ENCODE measurements at regions not wholly inside any gene's neighbourhood (a gene's known extent, or its start where the extent isn't known, plus 50 kb on each side); places are given as distances from the start of the nearest gene placed in this dataset.

DNA sequence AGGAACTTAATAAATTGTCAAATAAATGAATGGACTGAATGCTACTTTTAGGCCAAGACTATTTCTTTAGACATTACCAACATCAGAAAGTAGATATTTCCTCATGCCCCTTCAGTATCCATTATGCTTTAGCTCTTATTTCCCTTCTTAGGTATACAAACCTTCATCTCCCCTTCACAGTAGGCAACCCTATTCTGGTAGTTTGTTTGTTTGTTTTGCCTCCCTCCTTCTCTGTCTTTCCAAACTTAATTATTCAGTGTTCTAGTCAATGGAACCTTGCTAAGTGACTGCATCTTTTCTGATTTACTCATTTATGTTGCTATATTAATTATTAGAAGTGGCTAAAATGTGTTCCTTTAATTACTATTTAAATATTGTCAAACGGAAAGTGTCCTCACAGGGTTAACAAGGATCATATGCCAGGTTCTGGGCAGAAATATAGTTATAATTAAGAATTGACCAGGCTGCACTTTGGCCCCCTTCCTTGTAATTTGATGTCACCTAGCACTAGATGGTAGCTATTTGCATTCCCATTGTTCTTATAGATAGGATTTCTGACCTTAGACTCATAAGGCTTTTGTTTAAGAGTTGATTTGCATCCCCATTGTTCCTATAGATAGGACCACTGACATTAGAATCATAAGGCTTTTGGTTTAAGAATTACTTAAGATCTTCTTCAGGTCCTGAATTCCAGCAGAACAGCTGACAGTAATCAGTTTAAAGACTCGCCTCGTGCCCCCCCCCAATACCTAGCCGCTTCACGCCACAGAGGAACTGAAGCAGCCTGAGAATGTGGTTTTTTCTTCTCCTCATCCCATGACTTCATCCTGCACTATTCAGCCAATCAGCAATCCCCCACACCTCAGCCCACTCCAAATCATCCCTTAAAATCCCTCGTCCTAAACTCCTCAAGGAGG is 84.4 kb upstream of the NUDT12 start:
- TF ChIP-seq CTCF (IDR thresholded peaks at IDR 0.05; ENCODE audit: low read depth, low read length, missing input control) (no peak), ATF3 (IDR thresholded peaks at IDR 0.05) (no peak), YY1 (IDR thresholded peaks at IDR 0.05) (no peak), JUND (IDR thresholded peaks at IDR 0.05) (no peak), SP1 (IDR thresholded peaks at IDR 0.05) (no peak), FOXA1 (IDR thresholded peaks at IDR 0.05) (no peak), MAX (IDR thresholded peaks at IDR 0.05) (no peak), RAD21 (IDR thresholded peaks at IDR 0.05) (no peak), GABPA (IDR thresholded peaks at IDR 0.05 in 1 of 2, conservative IDR thresholded peaks at IDR 0.05 in 1 of 2) (no peak), RXRA (IDR thresholded peaks at IDR 0.05) (no peak), EGR1 (IDR thresholded peaks at IDR 0.05; ENCODE audit: low read depth in 2 of 2) (no peak)
- TF ChIP-seq, protein P1, sequence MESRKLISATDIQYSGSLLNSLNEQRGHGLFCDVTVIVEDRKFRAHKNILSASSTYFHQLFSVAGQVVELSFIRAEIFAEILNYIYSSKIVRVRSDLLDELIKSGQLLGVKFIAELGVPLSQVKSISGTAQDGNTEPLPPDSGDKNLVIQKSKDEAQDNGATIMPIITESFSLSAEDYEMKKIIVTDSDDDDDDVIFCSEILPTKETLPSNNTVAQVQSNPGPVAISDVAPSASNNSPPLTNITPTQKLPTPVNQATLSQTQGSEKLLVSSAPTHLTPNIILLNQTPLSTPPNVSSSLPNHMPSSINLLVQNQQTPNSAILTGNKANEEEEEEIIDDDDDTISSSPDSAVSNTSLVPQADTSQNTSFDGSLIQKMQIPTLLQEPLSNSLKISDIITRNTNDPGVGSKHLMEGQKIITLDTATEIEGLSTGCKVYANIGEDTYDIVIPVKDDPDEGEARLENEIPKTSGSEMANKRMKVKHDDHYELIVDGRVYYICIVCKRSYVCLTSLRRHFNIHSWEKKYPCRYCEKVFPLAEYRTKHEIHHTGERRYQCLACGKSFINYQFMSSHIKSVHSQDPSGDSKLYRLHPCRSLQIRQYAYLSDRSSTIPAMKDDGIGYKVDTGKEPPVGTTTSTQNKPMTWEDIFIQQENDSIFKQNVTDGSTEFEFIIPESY (IDR thresholded peaks at IDR 0.05), result no peak
- TF ChIP-seq, protein P2, sequence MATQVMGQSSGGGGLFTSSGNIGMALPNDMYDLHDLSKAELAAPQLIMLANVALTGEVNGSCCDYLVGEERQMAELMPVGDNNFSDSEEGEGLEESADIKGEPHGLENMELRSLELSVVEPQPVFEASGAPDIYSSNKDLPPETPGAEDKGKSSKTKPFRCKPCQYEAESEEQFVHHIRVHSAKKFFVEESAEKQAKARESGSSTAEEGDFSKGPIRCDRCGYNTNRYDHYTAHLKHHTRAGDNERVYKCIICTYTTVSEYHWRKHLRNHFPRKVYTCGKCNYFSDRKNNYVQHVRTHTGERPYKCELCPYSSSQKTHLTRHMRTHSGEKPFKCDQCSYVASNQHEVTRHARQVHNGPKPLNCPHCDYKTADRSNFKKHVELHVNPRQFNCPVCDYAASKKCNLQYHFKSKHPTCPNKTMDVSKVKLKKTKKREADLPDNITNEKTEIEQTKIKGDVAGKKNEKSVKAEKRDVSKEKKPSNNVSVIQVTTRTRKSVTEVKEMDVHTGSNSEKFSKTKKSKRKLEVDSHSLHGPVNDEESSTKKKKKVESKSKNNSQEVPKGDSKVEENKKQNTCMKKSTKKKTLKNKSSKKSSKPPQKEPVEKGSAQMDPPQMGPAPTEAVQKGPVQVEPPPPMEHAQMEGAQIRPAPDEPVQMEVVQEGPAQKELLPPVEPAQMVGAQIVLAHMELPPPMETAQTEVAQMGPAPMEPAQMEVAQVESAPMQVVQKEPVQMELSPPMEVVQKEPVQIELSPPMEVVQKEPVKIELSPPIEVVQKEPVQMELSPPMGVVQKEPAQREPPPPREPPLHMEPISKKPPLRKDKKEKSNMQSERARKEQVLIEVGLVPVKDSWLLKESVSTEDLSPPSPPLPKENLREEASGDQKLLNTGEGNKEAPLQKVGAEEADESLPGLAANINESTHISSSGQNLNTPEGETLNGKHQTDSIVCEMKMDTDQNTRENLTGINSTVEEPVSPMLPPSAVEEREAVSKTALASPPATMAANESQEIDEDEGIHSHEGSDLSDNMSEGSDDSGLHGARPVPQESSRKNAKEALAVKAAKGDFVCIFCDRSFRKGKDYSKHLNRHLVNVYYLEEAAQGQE (IDR thresholded peaks at IDR 0.05), result no peak

Data from liver (tissue), 3 donors.